HepG2 (cell line): ENCODE measurements at regions not wholly inside any gene's neighbourhood (a gene's known extent, or its start where the extent isn't known, plus 50 kb on each side); places are given as distances from the start of the nearest gene placed in this dataset.

Experiments used
- ATAC-seq: fragments of 200-7000 bp; cut with Tn5 transposase; 3 replicates; pipeline ENCODE4 v1.9.1; 2020; ENCODE audit warnings: mild to moderate bottlenecking, moderate library complexity
- BruUV-seq: library from RNA; stranded (reverse); fragments of 400-500 nt; replicated peaks from 2 replicates; lab custom pipeline; 2021; lab: Mats Ljungman, UMichigan
- CTCF ChIA-PET: fragments of 300-600 bp; formaldehyde crosslinking; extraction: SDS; loops from one replicate; lab custom pipeline; 2021; ENCODE audit warnings: low total read pairs, inconsistent platforms, low intra/inter-chr PET ratio; lab: Yijun Ruan, JAX
- POLR2A ChIA-PET: fragments of 350-600 bp; sonication (Branson Sonifier 250); formaldehyde crosslinking; loops from one replicate; lab custom pipeline; 2020; ENCODE audit warnings: antibody characterized with exemption, inconsistent platforms; lab: Yijun Ruan, JAX
- DNase-seq: peaks from one replicate; pipeline ENCODE4 v3.0.0-alpha.2; 2015; ENCODE audit warnings: low spot score
- FAIRE-seq: peaks from 3 replicates; lab custom pipeline; 2011; peaks lifted over from hg19 to GRCh38; lab: Jason Lieb, UNC
- H2AFZ ChIP-seq: one replicate; pipeline ENCODE4 v1.6.1; 2011; ENCODE audit warnings: low read length, inconsistent platforms
- H3K27ac ChIP-seq: fragments of 300-600 bp; 3 replicates; pipeline ENCODE4 v1.8.0; 2011; ENCODE audit warnings: mixed run types, mild to moderate bottlenecking, mixed read lengths, low read length, inconsistent platforms; ENCODE audit not compliant: insufficient read depth; ENCODE audit errors: extremely low read length
- H3K27me3 ChIP-seq, 2 experiments: fragments of 200-600 bp in 1 of 2; 2 replicates in 1 of 2; 3 replicates in 1 of 2; pipeline versions ENCODE4 v1.6.0 to v1.8.0; 2011; ENCODE audit warnings: low read length in 2 of 2, mild to moderate bottlenecking in 2 of 2, moderate library complexity in 2 of 2, inconsistent platforms in 1 of 2; ENCODE audit not compliant: insufficient read depth in 2 of 2, control insufficient read depth in 1 of 2
- H3K36me3 ChIP-seq, 2 experiments: fragments of 200-600 bp in 1 of 2; replicated peaks in 1 of 2; 2 replicates in 1 of 2; 3 replicates in 1 of 2; pipeline versions ENCODE4 v1.5.1 to v1.8.0; 2011; ENCODE audit warnings: low read length in 2 of 2, inconsistent platforms in 1 of 2; ENCODE audit not compliant: insufficient read depth in 2 of 2, control insufficient read depth in 1 of 2
- H3K4me1 ChIP-seq: 2 replicates; pipeline ENCODE4 v1.5.1; 2012; ENCODE audit warnings: low read length, inconsistent platforms; ENCODE audit not compliant: insufficient read depth
- H3K4me2 ChIP-seq: 2 replicates; pipeline ENCODE4 v1.6.0; 2011; ENCODE audit warnings: low read depth, low read length, inconsistent platforms
- H3K4me3 ChIP-seq, 3 experiments: fragments of 200-600 bp in 1 of 3; sonication (generic), shearing (Covaris generic) in 1 of 3; replicated peaks in 1 of 3; 2 replicates each; pipeline ENCODE4 v1.5.1; 2011 to 2016; ENCODE audit warnings: low read length in 3 of 3, inconsistent platforms in 2 of 3, low read depth in 2 of 3, mild to moderate bottlenecking in 2 of 3, control low read depth in 1 of 3, mixed read lengths in 1 of 3; ENCODE audit not compliant: insufficient read depth in 1 of 3
- H3K79me2 ChIP-seq: one replicate; pipeline ENCODE4 v1.6.1; 2011; ENCODE audit warnings: low read length, inconsistent platforms; ENCODE audit not compliant: insufficient read depth
- H3K9ac ChIP-seq: 2 replicates; pipeline ENCODE4 v1.6.0; 2011; ENCODE audit warnings: mild to moderate bottlenecking, low read depth, low read length, inconsistent platforms; ENCODE audit not compliant: insufficient read depth
- H3K9me3 ChIP-seq: 2 replicates; pipeline ENCODE4 v1.5.1; 2012; ENCODE audit warnings: mild to moderate bottlenecking, low read length
- H4K20me1 ChIP-seq: 2 replicates; pipeline ENCODE4 v1.6.0; 2011; ENCODE audit warnings: inconsistent platforms, mild to moderate bottlenecking, low read length, moderate library complexity; ENCODE audit not compliant: insufficient read depth
- PCBP2 ChIP-seq: fragments of 200-400 bp; formaldehyde crosslinking; optimal IDR thresholded peaks from 2 replicates; pipeline ENCODE3; 2018; ENCODE audit warnings: low read length, low read depth; ENCODE audit not compliant: poor library complexity, severe bottlenecking
- XBP1 ChIP-seq: sonication (generic); formaldehyde crosslinking; IDR thresholded peaks from 2 replicates; pipeline ENCODE4 v1.5.0; 2020; ENCODE audit warnings: missing genetic modification reagents
- ZNF350 ChIP-seq: sonication (generic); formaldehyde crosslinking; IDR thresholded peaks from 2 replicates; pipeline ENCODE4 v1.4.0; 2020; ENCODE audit warnings: mild to moderate bottlenecking, low read depth, missing genetic modification reagents, borderline replicate concordance
- ZNF616 ChIP-seq: sonication (generic); formaldehyde crosslinking; IDR thresholded peaks from 2 replicates; pipeline ENCODE4 v1.5.0; 2020; ENCODE audit warnings: low read depth, mild to moderate bottlenecking, missing genetic modification reagents
- ZNF619 ChIP-seq: sonication (generic); formaldehyde crosslinking; IDR thresholded peaks from 2 replicates; pipeline ENCODE4 v1.4.0; 2020; ENCODE audit warnings: mild to moderate bottlenecking, missing genetic modification reagents
- WGBS: methylation state at CpG from one replicate; pipeline ENCODE4 v1.1.6; 2017; ENCODE audit warnings: low lambda C conversion rate; 5-methylcytosine and 5-hydroxymethylcytosine counted together
- in situ Hi-C: cut with HindIII; loops from 2 replicates; pipeline ENCODE4 v1.10.0; 2017; ENCODE audit warnings: low pct_unique_long_range_greater_than_20kb; ENCODE audit not compliant: extremely low pct_ligation_motif_present
- intact Hi-C: fragments of 100-400 bp; cut with micrococcal nuclease; formaldehyde crosslinking; loops from one replicate; pipeline ENCODE4 v1.10.0; 2022; ENCODE audit not compliant: unreplicated experiment
- TF ChIP-seq, protein P1 (sequence below), 2 experiments: sonication (generic) in 1 of 2; formaldehyde crosslinking in 1 of 2; IDR thresholded peaks; 2 replicates each; pipeline versions ENCODE4 v1.6.1 to v1.9.0; 2014 to 2022; ENCODE audit warnings: antibody characterized with exemption in 1 of 2, borderline replicate concordance in 1 of 2, inconsistent platforms in 1 of 2, low read depth in 1 of 2, missing genetic modification reagents in 1 of 2
- TF ChIP-seq, protein P2 (sequence below): sonication (generic); formaldehyde crosslinking; conservative IDR thresholded peaks from 2 replicates; pipeline ENCODE4 v1.8.0; 2022; ENCODE audit warnings: low read depth, missing genetic modification reagents

- TF ChIP-seq, protein P1, sequence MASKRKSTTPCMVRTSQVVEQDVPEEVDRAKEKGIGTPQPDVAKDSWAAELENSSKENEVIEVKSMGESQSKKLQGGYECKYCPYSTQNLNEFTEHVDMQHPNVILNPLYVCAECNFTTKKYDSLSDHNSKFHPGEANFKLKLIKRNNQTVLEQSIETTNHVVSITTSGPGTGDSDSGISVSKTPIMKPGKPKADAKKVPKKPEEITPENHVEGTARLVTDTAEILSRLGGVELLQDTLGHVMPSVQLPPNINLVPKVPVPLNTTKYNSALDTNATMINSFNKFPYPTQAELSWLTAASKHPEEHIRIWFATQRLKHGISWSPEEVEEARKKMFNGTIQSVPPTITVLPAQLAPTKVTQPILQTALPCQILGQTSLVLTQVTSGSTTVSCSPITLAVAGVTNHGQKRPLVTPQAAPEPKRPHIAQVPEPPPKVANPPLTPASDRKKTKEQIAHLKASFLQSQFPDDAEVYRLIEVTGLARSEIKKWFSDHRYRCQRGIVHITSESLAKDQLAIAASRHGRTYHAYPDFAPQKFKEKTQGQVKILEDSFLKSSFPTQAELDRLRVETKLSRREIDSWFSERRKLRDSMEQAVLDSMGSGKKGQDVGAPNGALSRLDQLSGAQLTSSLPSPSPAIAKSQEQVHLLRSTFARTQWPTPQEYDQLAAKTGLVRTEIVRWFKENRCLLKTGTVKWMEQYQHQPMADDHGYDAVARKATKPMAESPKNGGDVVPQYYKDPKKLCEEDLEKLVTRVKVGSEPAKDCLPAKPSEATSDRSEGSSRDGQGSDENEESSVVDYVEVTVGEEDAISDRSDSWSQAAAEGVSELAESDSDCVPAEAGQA (IDR thresholded peaks at IDR 0.05; ENCODE audit: low read depth), result no peak
- TF ChIP-seq, protein P1 (CRISPR knock-in tag; IDR thresholded peaks at IDR 0.05; ENCODE audit: borderline replicate concordance), result no peak
Observed at GRCh38 chr2:34912084-34912483, 1313.0 kb upstream of the FAM98A start (continued).

GRCh38 chr2:34909992-34910705, 1311.0 kb upstream of the FAM98A start:
- no peaks in the 10 kb centered on the region for H3K79me2 ChIP-seq
- H3K27me3 ChIP-seq, result no peaks in the 10 kb centered on the region
- H3K9ac ChIP-seq, result no peak overlapping the region
- TF ChIP-seq ZNF350 (no peak), ZNF616 (CRISPR knock-in tag) (no peak), XBP1 (no peak), ZNF619 (CRISPR knock-in tag) (no peak), PCBP2 (no peak)
- TF ChIP-seq, protein P1 (IDR thresholded peaks at IDR 0.05; ENCODE audit: low read depth), result no peak
- TF ChIP-seq, protein P1 (CRISPR knock-in tag; IDR thresholded peaks at IDR 0.05; ENCODE audit: borderline replicate concordance), result no peak
- TF ChIP-seq, protein P2, sequence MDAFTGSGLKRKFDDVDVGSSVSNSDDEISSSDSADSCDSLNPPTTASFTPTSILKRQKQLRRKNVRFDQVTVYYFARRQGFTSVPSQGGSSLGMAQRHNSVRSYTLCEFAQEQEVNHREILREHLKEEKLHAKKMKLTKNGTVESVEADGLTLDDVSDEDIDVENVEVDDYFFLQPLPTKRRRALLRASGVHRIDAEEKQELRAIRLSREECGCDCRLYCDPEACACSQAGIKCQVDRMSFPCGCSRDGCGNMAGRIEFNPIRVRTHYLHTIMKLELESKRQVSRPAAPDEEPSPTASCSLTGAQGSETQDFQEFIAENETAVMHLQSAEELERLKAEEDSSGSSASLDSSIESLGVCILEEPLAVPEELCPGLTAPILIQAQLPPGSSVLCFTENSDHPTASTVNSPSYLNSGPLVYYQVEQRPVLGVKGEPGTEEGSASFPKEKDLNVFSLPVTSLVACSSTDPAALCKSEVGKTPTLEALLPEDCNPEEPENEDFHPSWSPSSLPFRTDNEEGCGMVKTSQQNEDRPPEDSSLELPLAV, result no peak

More at GRCh38 chr2:34909992-34910705, 1311.0 kb upstream of the FAM98A start:
- ATAC-seq (no peak), FAIRE-seq (no peak), DNase-seq (no peak)
- no peaks in the 10 kb centered on the region for H3K9me3 ChIP-seq
- H3K4me2 ChIP-seq, result no peak overlapping the region
- ChIA-PET POLR2A (no interaction called here), CTCF (no interaction called here)
- no peaks in the 10 kb centered on the region for H3K4me1 ChIP-seq
- WGBS, result 1% methylated on average over 4 of the region's 4 CpGs
- H3K27ac ChIP-seq, result no peak overlapping the region
- H3K36me3 ChIP-seq, result no peaks in the 10 kb centered on the region
- in situ Hi-C loops, result no loop called here
- no peak overlapping the region for H3K4me3 ChIP-seq
- no peaks in the 10 kb centered on the region for H4K20me1 ChIP-seq
- H2AFZ ChIP-seq, result no peak overlapping the region
- intact Hi-C loops, result no loop called here
- BruUV-seq, result no TSS peak
